NB4 (cell line): ENCODE measurements at regions not wholly inside any gene's neighbourhood (a gene's known extent, or its start where the extent isn't known, plus 50 kb on each side); places are given as distances from the start of the nearest gene placed in this dataset.

ENCODE experiments used
- CTCF ChIP-seq: IDR thresholded peaks from one replicate; pipeline ENCODE4 v1.5.1; 2012; ENCODE audit warnings: low read depth, low read length
- POLR2A ChIP-seq: IDR thresholded peaks from 2 replicates; pipeline ENCODE4 v1.6.1; 2011; ENCODE audit warnings: mild to moderate bottlenecking; ENCODE audit not compliant: insufficient read length; ENCODE audit errors: extremely low read depth
- TF ChIP-seq, protein P1 (sequence below): IDR thresholded peaks from 2 replicates; pipeline ENCODE4 v1.6.1; 2011; ENCODE audit warnings: low read depth, low read length

GRCh38 chr10:130370721-130371120 lies 234.5 kb downstream of the GLRX3 start:
- no peak for TF ChIP-seq POLR2A
- no peak for TF ChIP-seq CTCF
- TF ChIP-seq, protein P1, sequence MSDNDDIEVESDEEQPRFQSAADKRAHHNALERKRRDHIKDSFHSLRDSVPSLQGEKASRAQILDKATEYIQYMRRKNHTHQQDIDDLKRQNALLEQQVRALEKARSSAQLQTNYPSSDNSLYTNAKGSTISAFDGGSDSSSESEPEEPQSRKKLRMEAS, result no peak
